Fibroblast of lung (primary cell): ENCODE measurements at regions not wholly inside any gene's neighbourhood (a gene's known extent, or its start where the extent isn't known, plus 50 kb on each side); places are given as distances from the start of the nearest gene placed in this dataset.

ENCODE experiments used
- CTCF ChIP-seq, 2 donors: IDR thresholded peaks in 1 of 2; conservative IDR thresholded peaks in 1 of 2; 1 replicate in 1 of 2; 2 replicates in 1 of 2; pipeline ENCODE4 v1.5.1; 2011 to 2012; ENCODE audit warnings: low read length in 2 of 2, control low read depth in 1 of 2, inconsistent platforms in 1 of 2, low read depth in 1 of 2, mild to moderate bottlenecking in 1 of 2
- EZH2 ChIP-seq: IDR thresholded peaks from 2 replicates; pipeline ENCODE4 v1.5.1; 2012; ENCODE audit warnings: low read length, control low read depth, mild to moderate bottlenecking; ENCODE audit errors: missing control alignments

GRCh38 chr5:167309941-167310517 lies 981.4 kb upstream of the WWC1 start:
- no peak for TF ChIP-seq CTCF (conservative IDR thresholded peaks at IDR 0.05 in 1 of 2, IDR thresholded peaks at IDR 0.05 in 1 of 2; ENCODE audit: low read depth in 1 of 2, low read length in 2 of 2)
- TF ChIP-seq EZH2, result no peak
